ENCODE measurements at regions not wholly inside any gene's neighbourhood (a gene's known extent, or its start where the extent isn't known, plus 50 kb on each side); places are given as distances from the start of the nearest gene placed in this dataset.

DNA sequence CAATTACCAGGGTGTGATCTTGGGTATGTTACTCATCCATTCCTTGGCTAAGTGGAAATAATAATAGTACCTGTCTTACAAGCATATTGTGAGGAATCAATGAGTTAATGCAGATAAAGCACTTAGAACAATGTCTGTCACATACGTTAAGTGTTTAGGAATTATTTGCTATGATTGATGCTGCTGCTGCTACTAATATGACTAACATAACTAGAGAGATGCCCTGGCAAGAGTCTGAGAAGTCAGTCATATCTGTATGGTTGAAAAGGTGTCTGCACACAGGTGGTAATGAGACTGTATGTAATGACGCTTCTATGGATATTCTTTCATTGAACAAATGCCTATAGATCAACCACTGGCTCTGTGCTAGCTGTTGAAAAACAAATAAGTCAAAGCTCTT, 100.1 kb upstream of the PCGF5 start:
- TF ChIP-seq, protein P1, sequence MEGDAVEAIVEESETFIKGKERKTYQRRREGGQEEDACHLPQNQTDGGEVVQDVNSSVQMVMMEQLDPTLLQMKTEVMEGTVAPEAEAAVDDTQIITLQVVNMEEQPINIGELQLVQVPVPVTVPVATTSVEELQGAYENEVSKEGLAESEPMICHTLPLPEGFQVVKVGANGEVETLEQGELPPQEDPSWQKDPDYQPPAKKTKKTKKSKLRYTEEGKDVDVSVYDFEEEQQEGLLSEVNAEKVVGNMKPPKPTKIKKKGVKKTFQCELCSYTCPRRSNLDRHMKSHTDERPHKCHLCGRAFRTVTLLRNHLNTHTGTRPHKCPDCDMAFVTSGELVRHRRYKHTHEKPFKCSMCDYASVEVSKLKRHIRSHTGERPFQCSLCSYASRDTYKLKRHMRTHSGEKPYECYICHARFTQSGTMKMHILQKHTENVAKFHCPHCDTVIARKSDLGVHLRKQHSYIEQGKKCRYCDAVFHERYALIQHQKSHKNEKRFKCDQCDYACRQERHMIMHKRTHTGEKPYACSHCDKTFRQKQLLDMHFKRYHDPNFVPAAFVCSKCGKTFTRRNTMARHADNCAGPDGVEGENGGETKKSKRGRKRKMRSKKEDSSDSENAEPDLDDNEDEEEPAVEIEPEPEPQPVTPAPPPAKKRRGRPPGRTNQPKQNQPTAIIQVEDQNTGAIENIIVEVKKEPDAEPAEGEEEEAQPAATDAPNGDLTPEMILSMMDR (IDR thresholded peaks at IDR 0.05; ENCODE audit: insufficient read depth, low read length) = no peak
- TF ChIP-seq POLR2AphosphoS5 (IDR thresholded peaks at IDR 0.05; ENCODE audit: low read depth) = no peak
- TF ChIP-seq, protein P2, sequence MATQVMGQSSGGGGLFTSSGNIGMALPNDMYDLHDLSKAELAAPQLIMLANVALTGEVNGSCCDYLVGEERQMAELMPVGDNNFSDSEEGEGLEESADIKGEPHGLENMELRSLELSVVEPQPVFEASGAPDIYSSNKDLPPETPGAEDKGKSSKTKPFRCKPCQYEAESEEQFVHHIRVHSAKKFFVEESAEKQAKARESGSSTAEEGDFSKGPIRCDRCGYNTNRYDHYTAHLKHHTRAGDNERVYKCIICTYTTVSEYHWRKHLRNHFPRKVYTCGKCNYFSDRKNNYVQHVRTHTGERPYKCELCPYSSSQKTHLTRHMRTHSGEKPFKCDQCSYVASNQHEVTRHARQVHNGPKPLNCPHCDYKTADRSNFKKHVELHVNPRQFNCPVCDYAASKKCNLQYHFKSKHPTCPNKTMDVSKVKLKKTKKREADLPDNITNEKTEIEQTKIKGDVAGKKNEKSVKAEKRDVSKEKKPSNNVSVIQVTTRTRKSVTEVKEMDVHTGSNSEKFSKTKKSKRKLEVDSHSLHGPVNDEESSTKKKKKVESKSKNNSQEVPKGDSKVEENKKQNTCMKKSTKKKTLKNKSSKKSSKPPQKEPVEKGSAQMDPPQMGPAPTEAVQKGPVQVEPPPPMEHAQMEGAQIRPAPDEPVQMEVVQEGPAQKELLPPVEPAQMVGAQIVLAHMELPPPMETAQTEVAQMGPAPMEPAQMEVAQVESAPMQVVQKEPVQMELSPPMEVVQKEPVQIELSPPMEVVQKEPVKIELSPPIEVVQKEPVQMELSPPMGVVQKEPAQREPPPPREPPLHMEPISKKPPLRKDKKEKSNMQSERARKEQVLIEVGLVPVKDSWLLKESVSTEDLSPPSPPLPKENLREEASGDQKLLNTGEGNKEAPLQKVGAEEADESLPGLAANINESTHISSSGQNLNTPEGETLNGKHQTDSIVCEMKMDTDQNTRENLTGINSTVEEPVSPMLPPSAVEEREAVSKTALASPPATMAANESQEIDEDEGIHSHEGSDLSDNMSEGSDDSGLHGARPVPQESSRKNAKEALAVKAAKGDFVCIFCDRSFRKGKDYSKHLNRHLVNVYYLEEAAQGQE (IDR thresholded peaks at IDR 0.05; ENCODE audit: insufficient replicate concordance, low read depth) = no peak

Data from HL-60 (cell line).